H9 (cell line): ENCODE measurements at regions not wholly inside any gene's neighbourhood (a gene's known extent, or its start where the extent isn't known, plus 50 kb on each side); places are given as distances from the start of the nearest gene placed in this dataset.

Experiments used
- DNase-seq: peaks from one replicate; pipeline ENCODE4 v3.0.0-alpha.2; 2017
- H2AFZ ChIP-seq: one replicate; pipeline ENCODE4 v1.6.1; 2013; ENCODE audit warnings: mild to moderate bottlenecking, low read length, control low read depth, moderate library complexity
- H2AK5ac ChIP-seq: 2 replicates; pipeline ENCODE4 v1.6.1; 2013; ENCODE audit warnings: low read length, control low read depth, mixed read lengths; ENCODE audit not compliant: insufficient read length
- H2BK120ac ChIP-seq: one replicate; pipeline ENCODE4 v1.6.1; 2013; ENCODE audit warnings: low read depth, mild to moderate bottlenecking, low read length, control low read depth, inconsistent platforms; ENCODE audit not compliant: poor library complexity, severe bottlenecking
- H2BK12ac ChIP-seq: 2 replicates; pipeline ENCODE4 v1.6.1; 2013; ENCODE audit warnings: low read length, control low read depth, mixed read lengths, low read depth; ENCODE audit not compliant: insufficient read length
- H2BK15ac ChIP-seq: 2 replicates; pipeline ENCODE4 v1.6.1; 2013; ENCODE audit warnings: low read depth, low read length, control low read depth
- H2BK20ac ChIP-seq: one replicate; pipeline ENCODE4 v1.6.1; 2013; ENCODE audit warnings: low read depth, mild to moderate bottlenecking, low read length, control low read depth, inconsistent platforms; ENCODE audit not compliant: poor library complexity, severe bottlenecking
- H2BK5ac ChIP-seq: 2 replicates; pipeline ENCODE4 v1.6.1; 2013; ENCODE audit warnings: low read length, control low read depth, mixed read lengths; ENCODE audit not compliant: insufficient read length
- H3K14ac ChIP-seq: 2 replicates; pipeline ENCODE4 v1.6.1; 2013; ENCODE audit warnings: low read length, control low read depth; ENCODE audit not compliant: insufficient read depth
- H3K18ac ChIP-seq: 2 replicates; pipeline ENCODE4 v1.6.1; 2013; ENCODE audit warnings: low read depth, mild to moderate bottlenecking, mixed read lengths, low read length, control low read depth; ENCODE audit not compliant: insufficient read length
- H3K23ac ChIP-seq: 2 replicates; pipeline ENCODE4 v1.6.1; 2013; ENCODE audit warnings: low read length, control low read depth, mixed read lengths, low read depth; ENCODE audit not compliant: insufficient read length
- H3K23me2 ChIP-seq: 2 replicates; pipeline ENCODE4 v1.6.1; 2013; ENCODE audit warnings: low read depth, mild to moderate bottlenecking, mixed read lengths, low read length, control low read depth; ENCODE audit not compliant: insufficient read length, poor library complexity, severe bottlenecking
- H3K27ac ChIP-seq: 2 replicates; pipeline ENCODE4 v1.5.1; 2013; ENCODE audit warnings: low read length, control low read depth, mixed read lengths, low read depth; ENCODE audit not compliant: insufficient read length
- H3K27me3 ChIP-seq: 2 replicates; pipeline ENCODE4 v1.6.1; 2013; ENCODE audit warnings: low read length, control low read depth, inconsistent platforms; ENCODE audit not compliant: insufficient read depth
- H3K4ac ChIP-seq: 2 replicates; pipeline ENCODE4 v1.6.1; 2013; ENCODE audit warnings: low read depth, mild to moderate bottlenecking, control low read depth, inconsistent platforms, low read length, moderate library complexity
- H3K4me1 ChIP-seq: 2 replicates; pipeline ENCODE4 v1.6.1; 2013; ENCODE audit warnings: low read length, control low read depth, inconsistent platforms; ENCODE audit not compliant: insufficient read depth
- H3K4me2 ChIP-seq: 2 replicates; pipeline ENCODE4 v1.6.1; 2013; ENCODE audit warnings: low read length, control low read depth, mixed read lengths; ENCODE audit not compliant: insufficient read length, insufficient read depth
- H3K56ac ChIP-seq: 2 replicates; pipeline ENCODE4 v1.6.1; 2013; ENCODE audit warnings: low read depth, mild to moderate bottlenecking, mixed read lengths, low read length, control low read depth; ENCODE audit not compliant: insufficient read length
- H3K79me1 ChIP-seq: 2 replicates; pipeline ENCODE4 v1.6.1; 2013; ENCODE audit warnings: low read depth, mild to moderate bottlenecking, moderate library complexity, low read length, control low read depth, inconsistent platforms; ENCODE audit not compliant: insufficient read depth, poor library complexity, severe bottlenecking
- H3K79me2 ChIP-seq: 2 replicates; pipeline ENCODE4 v1.6.1; 2013; ENCODE audit warnings: low read length, control low read depth, inconsistent platforms; ENCODE audit not compliant: insufficient read depth
- H3K9ac ChIP-seq: 2 replicates; pipeline ENCODE4 v1.6.1; 2013; ENCODE audit warnings: low read length, control low read depth, mixed read lengths; ENCODE audit not compliant: insufficient read length; ENCODE audit errors: extremely low read depth
- H3K9me3 ChIP-seq: one replicate; pipeline ENCODE4 v1.6.1; 2013; ENCODE audit warnings: low read depth, low read length, inconsistent platforms; ENCODE audit not compliant: control insufficient read depth
- H3T11ph ChIP-seq: one replicate; pipeline ENCODE4 v1.6.1; 2013; ENCODE audit warnings: mild to moderate bottlenecking, low read length, control low read depth, inconsistent platforms
- H4K20me1 ChIP-seq: one replicate; pipeline ENCODE4 v1.6.1; 2013; ENCODE audit not compliant: control insufficient read depth, insufficient read length, insufficient read depth
- H4K5ac ChIP-seq: 2 replicates; pipeline ENCODE4 v1.6.1; 2013; ENCODE audit warnings: low read depth, mild to moderate bottlenecking, mixed read lengths, low read length, control low read depth; ENCODE audit not compliant: insufficient read length
- H4K8ac ChIP-seq: replicated peaks from 2 replicates; pipeline ENCODE4 v1.6.1; 2013; ENCODE audit warnings: low read length, control low read depth, mixed read lengths, low read depth; ENCODE audit not compliant: insufficient read length
- H4K91ac ChIP-seq: 2 replicates; pipeline ENCODE4 v1.6.1; 2013; ENCODE audit warnings: low read depth, mild to moderate bottlenecking, moderate library complexity, mixed read lengths, low read length, control low read depth; ENCODE audit not compliant: insufficient read length
- H3K27ac Mint-ChIP-seq, 3 experiments: 2 replicates in 2 of 3; 3 replicates in 1 of 3; pipeline ENCODE4 v1.8.0; 2020 to 2021; ENCODE audit warnings: mixed read lengths in 3 of 3, mild to moderate bottlenecking in 1 of 3, moderate library complexity in 1 of 3
- H3K27me3 Mint-ChIP-seq: 2 replicates; pipeline ENCODE4 v1.8.0; 2021; ENCODE audit warnings: low read depth, mild to moderate bottlenecking, moderate library complexity, mixed read lengths
- H3K36me3 Mint-ChIP-seq, 3 experiments: 2 replicates in 2 of 3; 3 replicates in 1 of 3; pipeline ENCODE4 v1.8.0; 2020 to 2021; ENCODE audit warnings: low read depth in 3 of 3, mixed read lengths in 3 of 3; ENCODE audit not compliant: insufficient read depth in 1 of 3
- H3K4me1 Mint-ChIP-seq, 2 experiments: 2 replicates each; pipeline ENCODE4 v1.8.0; 2020; ENCODE audit warnings: mixed read lengths in 2 of 2
- H3K4me3 Mint-ChIP-seq, 2 experiments: 2 replicates in 1 of 2; 3 replicates in 1 of 2; pipeline ENCODE4 v1.8.0; 2020 to 2021; ENCODE audit warnings: mild to moderate bottlenecking in 2 of 2, mixed read lengths in 2 of 2, moderate library complexity in 1 of 2
- H3K9me3 Mint-ChIP-seq, 2 experiments: 2 replicates in 1 of 2; 3 replicates in 1 of 2; pipeline ENCODE4 v1.8.0; 2020; ENCODE audit warnings: mild to moderate bottlenecking in 2 of 2, mixed read lengths in 2 of 2, moderate library complexity in 1 of 2
- WGBS: extraction: QIAGEN DNeasy Blood & Tissue Kit; methylation state at CpG from one replicate; pipeline ENCODE4 v1.1.7; 2013; ENCODE audit warnings: missing lambda C conversion rate, low lambda C conversion rate, mixed read lengths; ENCODE audit not compliant: insufficient read length; ENCODE audit errors: extremely low coverage; 5-methylcytosine and 5-hydroxymethylcytosine counted together
- TF ChIP-seq, protein P1 (sequence below): fragments of 200-600 bp; sonication (generic); conservative IDR thresholded peaks from 3 replicates; pipeline ENCODE4 v1.8.0; 2021; ENCODE audit warnings: antibody characterized with exemption, mild to moderate bottlenecking

- no peak overlapping the region for H2BK20ac ChIP-seq
- H2BK12ac ChIP-seq, result no peak overlapping the region
- H3K27ac ChIP-seq, result no peak overlapping the region
- no peak overlapping the region for H3K4me3 Mint-ChIP-seq
- H2BK15ac ChIP-seq, result no peak overlapping the region
- H3K4me1 ChIP-seq, result no peaks in the 10 kb centered on the region
- no peaks in the 10 kb centered on the region; the same call in 1 of the 2 replicates for H3K27me3 Mint-ChIP-seq
- no peak for DNase-seq
- no peak overlapping the region for H3K23ac ChIP-seq
- H4K91ac ChIP-seq, result no peak overlapping the region
- H2BK5ac ChIP-seq, result no peak overlapping the region
- no peak overlapping the region for H2BK120ac ChIP-seq
- H3K36me3 Mint-ChIP-seq, result no peaks in the 10 kb centered on the region
- H3K27me3 ChIP-seq, result no peaks in the 10 kb centered on the region
- H3K23me2 ChIP-seq, result no peaks in the 10 kb centered on the region
- H3K9me3 Mint-ChIP-seq, result no peaks in the 10 kb centered on the region
- no peak overlapping the region for H3K9ac ChIP-seq
- no peak overlapping the region for H4K8ac ChIP-seq
- H3K79me1 ChIP-seq, result no peaks in the 10 kb centered on the region
- H3K27ac Mint-ChIP-seq, result no peak overlapping the region
- no peak overlapping the region for H3T11ph ChIP-seq
- H3K4me1 Mint-ChIP-seq, result peaks cover 12 to 13% of the 10 kb centered on the region in 2 experiments
- no peak overlapping the region for H3K4ac ChIP-seq
- no peak overlapping the region for H4K5ac ChIP-seq
- H3K56ac ChIP-seq, result no peak overlapping the region
- no peak overlapping the region for H3K14ac ChIP-seq
- no peak overlapping the region for H3K18ac ChIP-seq
- WGBS, result no CpG with 5 or more reads among the region's 4 CpGs
- no peak overlapping the region for H2AK5ac ChIP-seq
- no peak overlapping the region for H2AFZ ChIP-seq
- H3K4me2 ChIP-seq, result no peak overlapping the region
- no peaks in the 10 kb centered on the region for H3K9me3 ChIP-seq
- no peaks in the 10 kb centered on the region for H3K79me2 ChIP-seq
- H4K20me1 ChIP-seq, result no peaks in the 10 kb centered on the region
- TF ChIP-seq, protein P1, sequence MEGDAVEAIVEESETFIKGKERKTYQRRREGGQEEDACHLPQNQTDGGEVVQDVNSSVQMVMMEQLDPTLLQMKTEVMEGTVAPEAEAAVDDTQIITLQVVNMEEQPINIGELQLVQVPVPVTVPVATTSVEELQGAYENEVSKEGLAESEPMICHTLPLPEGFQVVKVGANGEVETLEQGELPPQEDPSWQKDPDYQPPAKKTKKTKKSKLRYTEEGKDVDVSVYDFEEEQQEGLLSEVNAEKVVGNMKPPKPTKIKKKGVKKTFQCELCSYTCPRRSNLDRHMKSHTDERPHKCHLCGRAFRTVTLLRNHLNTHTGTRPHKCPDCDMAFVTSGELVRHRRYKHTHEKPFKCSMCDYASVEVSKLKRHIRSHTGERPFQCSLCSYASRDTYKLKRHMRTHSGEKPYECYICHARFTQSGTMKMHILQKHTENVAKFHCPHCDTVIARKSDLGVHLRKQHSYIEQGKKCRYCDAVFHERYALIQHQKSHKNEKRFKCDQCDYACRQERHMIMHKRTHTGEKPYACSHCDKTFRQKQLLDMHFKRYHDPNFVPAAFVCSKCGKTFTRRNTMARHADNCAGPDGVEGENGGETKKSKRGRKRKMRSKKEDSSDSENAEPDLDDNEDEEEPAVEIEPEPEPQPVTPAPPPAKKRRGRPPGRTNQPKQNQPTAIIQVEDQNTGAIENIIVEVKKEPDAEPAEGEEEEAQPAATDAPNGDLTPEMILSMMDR, result no peak
Measured at GRCh38 chr5:36388288-36388687, 86.6 kb upstream of the RANBP3L start.
